NCI-H526 (cell line): ENCODE measurements at regions not wholly inside any gene's neighbourhood (a gene's known extent, or its start where the extent isn't known, plus 50 kb on each side); places are given as distances from the start of the nearest gene placed in this dataset.

ENCODE experiments used
- DNase-seq, 2 experiments: peaks; one replicate each; lab custom pipeline; 2025; lab: John Stamatoyannopoulos, UW

GRCh38 chr3:64354221-64354620 lies 129.0 kb upstream of the PRICKLE2 start:
- no peak for DNase-seq

- no peak for DNase-seq
These were observed 128.0 kb upstream of the PRICKLE2 start for GRCh38 chr3:64353226-64353625.

GRCh38 chr3:64352639-64352992 lies 127.3 kb upstream of the PRICKLE2 start:
- DNase-seq = no peak

GRCh38 chr3:64351713-64352638 lies 126.7 kb upstream of the PRICKLE2 start:
- peak in 1 of 2 experiments; percentile 9 for DNase-seq

- DNase-seq = no peak
These were observed 124.3 kb upstream of the PRICKLE2 start for GRCh38 chr3:64349551-64349950.

GRCh38 chr3:64345371-64345770 lies 120.1 kb upstream of the PRICKLE2 start:
- DNase-seq = no peak

GRCh38 chr3:64344721-64345207 lies 119.5 kb upstream of the PRICKLE2 start:
- DNase-seq = no peak

- DNase-seq = no peak
These were observed 118.6 kb upstream of the PRICKLE2 start for GRCh38 chr3:64343689-64344430.

- no peak for DNase-seq
These were observed 117.8 kb upstream of the PRICKLE2 start for GRCh38 chr3:64342940-64343688.

- DNase-seq = no peak
These were observed 116.0 kb upstream of the PRICKLE2 start for GRCh38 chr3:64341296-64341695.

- DNase-seq = no peak
These were observed 115.4 kb upstream of the PRICKLE2 start for GRCh38 chr3:64340641-64341101.

- no peak for DNase-seq
These were observed 111.2 kb upstream of the PRICKLE2 start for GRCh38 chr3:64336488-64336887.

- no peak for DNase-seq
These were observed 107.4 kb upstream of the PRICKLE2 start for GRCh38 chr3:64332459-64333350.

GRCh38 chr3:64331605-64332004 lies 106.3 kb upstream of the PRICKLE2 start:
- no peak for DNase-seq

GRCh38 chr3:64329037-64329436 lies 103.8 kb upstream of the PRICKLE2 start:
- DNase-seq = no peak

GRCh38 chr3:64327100-64327804 lies 102.0 kb upstream of the PRICKLE2 start:
- no peak for DNase-seq

- no peak for DNase-seq
These were observed 96.5 kb upstream of the PRICKLE2 start for GRCh38 chr3:64321747-64322146.

- no peak for DNase-seq
These were observed 94.1 kb upstream of the PRICKLE2 start for GRCh38 chr3:64319391-64319790.

- no peak for DNase-seq
These were observed 93.5 kb upstream of the PRICKLE2 start for GRCh38 chr3:64318668-64319271.

- no peak for DNase-seq
These were observed 92.7 kb upstream of the PRICKLE2 start for GRCh38 chr3:64318001-64318400.
